GM12874 (cell line): ENCODE measurements at regions not wholly inside any gene's neighbourhood (a gene's known extent, or its start where the extent isn't known, plus 50 kb on each side); places are given as distances from the start of the nearest gene placed in this dataset.

Source experiments
- CTCF ChIP-seq: IDR thresholded peaks from 2 replicates; pipeline ENCODE4 v1.5.1; 2011; ENCODE audit warnings: low read depth, mild to moderate bottlenecking, control low read depth, low read length, moderate library complexity; ENCODE audit not compliant: insufficient read depth

DNA sequence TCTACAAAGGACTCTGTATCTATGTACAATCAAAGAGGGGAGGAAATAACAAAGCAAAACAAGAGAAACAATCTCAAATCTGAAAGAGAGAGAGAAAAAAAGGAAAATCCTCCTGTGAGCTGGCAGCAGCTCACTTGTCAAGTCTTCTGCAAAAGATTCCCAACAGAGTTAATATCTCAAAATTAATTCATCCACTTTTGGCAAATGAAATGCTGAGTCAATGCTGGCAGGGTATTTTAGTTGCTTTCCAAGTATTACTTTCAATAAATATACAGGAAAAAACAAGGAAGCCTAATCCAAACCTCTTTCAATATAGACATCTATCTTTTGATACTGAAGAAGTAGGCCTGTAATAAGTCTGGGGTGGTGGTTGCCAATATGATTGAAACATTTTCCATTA, 613.9 kb upstream of the NEGR1 start:
- TF ChIP-seq CTCF: no peak

DNA sequence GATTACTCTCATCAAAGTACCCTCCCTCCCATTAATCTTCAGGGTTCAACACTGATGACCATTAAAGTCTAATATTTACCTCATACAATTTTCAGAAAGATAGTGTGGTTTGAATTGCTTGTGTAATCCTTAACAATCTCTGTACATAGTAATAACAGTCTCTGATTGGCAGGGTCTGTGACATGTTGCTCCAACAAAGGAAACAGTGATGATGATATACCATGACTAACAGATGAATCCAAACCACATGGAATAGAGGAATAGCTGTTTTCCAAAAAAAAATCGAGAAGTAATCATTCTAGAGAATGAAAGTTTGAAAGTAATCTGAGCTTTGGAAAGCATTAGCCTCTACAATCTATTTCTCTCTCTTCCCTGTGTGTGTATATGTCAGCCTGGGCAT, 610.1 kb upstream of the NEGR1 start:
- no peak for TF ChIP-seq CTCF

DNA sequence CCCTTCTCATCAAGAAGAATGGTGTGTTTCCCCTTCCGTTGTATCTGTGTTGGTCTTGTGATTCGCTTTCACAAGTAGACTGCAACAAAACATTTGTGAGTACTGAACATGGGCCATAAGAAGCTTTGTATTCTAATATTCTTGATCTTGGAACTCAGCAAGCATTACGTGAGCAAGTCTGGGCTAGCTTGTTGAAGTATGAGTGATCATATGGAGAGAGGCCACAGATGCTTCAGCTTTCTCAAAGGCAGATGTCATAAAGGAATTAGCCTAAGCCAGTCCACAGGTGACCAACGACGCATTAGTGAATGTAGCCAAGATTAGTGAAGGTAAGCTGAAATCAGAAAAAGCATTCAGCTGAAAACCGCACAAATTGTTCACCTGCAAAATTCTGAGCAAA, 609.6 kb upstream of the NEGR1 start:
- TF ChIP-seq CTCF: no peak

DNA sequence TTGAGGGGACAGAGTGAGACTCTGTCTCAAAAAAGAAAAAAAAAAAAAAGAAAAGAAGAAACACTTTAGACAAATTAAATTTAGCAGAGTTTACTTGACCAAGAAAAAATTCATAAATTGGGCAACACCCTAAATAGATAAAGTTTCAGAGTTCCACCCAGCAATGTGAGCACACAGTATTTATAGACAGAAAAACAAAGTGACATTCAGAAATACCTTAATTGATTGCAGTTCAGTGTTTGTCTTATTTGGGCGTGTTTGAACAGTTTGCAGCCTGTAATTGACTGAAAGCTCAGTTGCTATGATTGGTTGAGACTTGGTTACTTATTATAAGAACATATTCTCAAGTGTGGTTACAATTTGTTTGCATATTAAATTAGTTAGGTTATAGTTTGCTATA, 603.5 kb upstream of the NEGR1 start:
- no peak for TF ChIP-seq CTCF

GRCh38 chr1:72885017-72885416, 602.7 kb upstream of the NEGR1 start:
- TF ChIP-seq CTCF: no peak

DNA sequence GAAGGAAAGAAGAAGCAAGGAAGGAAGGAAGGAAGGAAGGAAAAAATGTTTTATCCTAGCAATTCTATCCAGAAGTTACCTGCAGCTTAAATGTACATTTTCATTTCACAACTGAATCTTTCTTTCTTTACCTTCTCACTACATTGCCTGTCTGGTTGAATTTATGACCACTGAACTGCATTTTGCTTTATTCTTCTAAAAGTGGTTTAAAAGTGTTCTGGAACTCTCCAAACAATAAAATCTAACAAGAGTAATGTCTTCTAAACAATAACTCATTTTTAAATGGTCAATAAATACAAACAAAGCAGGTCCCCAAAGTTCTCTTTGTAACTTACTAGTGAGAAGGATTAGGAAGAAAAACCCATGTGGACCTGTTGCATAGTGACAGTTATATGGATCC, 587.5 kb upstream of the NEGR1 start:
- TF ChIP-seq CTCF: no peak

DNA sequence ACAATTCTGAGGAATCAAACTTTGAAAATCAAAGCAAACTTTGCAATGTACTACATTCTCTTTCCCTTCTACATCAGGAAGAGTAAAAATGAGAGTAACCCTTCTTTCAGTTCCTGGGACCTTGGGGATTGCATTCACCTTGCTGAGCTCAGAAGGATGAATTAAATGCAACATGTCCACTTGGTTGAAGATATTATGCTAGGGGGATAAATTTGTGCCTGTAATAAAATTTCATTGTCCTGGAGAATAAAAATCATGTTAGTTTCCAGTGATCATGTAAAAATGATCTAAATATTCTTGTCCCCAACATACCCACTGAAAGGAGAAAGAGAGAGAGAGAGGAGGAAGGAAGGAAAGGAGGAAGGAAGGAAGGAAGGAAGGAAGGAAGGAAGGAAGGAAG, 587.1 kb upstream of the NEGR1 start:
- no peak for TF ChIP-seq CTCF

DNA sequence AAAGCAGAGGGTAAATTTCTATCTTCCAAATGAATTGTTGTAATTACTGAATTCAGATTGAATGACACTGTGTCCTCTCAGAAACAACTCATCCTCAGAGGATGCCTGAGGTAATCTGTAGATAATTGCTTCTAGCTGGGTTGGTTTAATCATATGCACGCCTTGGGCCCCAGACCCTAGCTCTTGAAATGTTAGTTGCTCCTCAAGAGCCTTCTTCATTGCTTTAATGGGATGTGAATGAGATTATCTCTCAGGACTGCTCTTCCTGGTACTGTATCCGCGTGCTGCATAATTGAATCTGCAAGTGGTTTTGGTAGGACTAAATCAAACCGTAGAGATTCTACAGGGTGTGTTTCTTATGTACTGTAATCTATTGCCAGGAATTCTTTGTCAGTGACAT, 569.3 kb upstream of the NEGR1 start:
- TF ChIP-seq CTCF: no peak
